ENCODE measurements at regions not wholly inside any gene's neighbourhood (a gene's known extent, or its start where the extent isn't known, plus 50 kb on each side); places are given as distances from the start of the nearest gene placed in this dataset.
"Not testable (repeated sequence)": the region's sequence is repeated elsewhere in the genome, so short reads cannot be mapped to it uniquely, and the experiment has no call there.

DNA sequence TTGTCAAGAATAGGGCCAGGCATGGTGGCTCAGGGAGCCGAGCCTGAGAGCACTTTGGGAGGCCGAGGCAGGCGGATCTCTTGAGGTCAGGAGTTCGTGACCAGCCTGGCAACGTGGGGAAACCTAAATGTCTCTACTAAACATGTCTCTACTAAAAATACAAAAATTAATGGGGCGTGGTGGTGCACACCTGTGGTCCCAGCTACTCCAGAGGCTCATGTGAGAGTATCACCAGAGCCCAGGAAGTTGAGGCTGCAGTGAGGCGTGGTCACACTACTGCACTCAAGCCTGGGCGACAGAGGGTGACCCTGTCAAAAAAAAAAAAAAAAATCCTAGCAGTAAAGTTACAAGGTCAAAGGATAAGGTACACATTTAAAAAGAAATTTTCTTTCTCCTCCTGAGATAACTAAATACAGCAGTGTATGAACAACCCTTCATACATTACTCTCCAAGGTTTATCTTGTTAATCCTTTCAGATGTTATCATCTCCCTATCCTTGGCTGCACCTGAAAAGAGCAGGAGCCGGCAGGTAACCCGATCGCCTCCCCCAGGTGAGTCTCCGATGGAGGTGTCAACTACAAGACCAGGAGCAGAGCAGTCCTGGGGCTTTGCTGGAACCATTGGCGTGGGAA lies 122.3 kb downstream of the GOSR1 start:
- Mint-ChIP-seq H3K9me3 (ENCODE audit: unreplicated experiment) (no peaks in the 10 kb centered on the region), H3K36me3 (ENCODE audit: unreplicated experiment) (no peaks in the 10 kb centered on the region), H3K27me3 (ENCODE audit: unreplicated experiment) (no peaks in the 10 kb centered on the region), H3K4me3 (ENCODE audit: unreplicated experiment) (peak overlapping the region; percentile 98), H3K27ac (ENCODE audit: unreplicated experiment) (peak overlapping the region; percentile 88), H3K4me1 (ENCODE audit: unreplicated experiment) (peaks cover 26% of the 10 kb centered on the region)
- TF ChIP-seq, protein P1, sequence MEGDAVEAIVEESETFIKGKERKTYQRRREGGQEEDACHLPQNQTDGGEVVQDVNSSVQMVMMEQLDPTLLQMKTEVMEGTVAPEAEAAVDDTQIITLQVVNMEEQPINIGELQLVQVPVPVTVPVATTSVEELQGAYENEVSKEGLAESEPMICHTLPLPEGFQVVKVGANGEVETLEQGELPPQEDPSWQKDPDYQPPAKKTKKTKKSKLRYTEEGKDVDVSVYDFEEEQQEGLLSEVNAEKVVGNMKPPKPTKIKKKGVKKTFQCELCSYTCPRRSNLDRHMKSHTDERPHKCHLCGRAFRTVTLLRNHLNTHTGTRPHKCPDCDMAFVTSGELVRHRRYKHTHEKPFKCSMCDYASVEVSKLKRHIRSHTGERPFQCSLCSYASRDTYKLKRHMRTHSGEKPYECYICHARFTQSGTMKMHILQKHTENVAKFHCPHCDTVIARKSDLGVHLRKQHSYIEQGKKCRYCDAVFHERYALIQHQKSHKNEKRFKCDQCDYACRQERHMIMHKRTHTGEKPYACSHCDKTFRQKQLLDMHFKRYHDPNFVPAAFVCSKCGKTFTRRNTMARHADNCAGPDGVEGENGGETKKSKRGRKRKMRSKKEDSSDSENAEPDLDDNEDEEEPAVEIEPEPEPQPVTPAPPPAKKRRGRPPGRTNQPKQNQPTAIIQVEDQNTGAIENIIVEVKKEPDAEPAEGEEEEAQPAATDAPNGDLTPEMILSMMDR (IDR thresholded peaks at IDR 0.05): no peak
- DNase-seq (ENCODE audit: extremely low spot score, unreplicated experiment): no peak

DNA sequence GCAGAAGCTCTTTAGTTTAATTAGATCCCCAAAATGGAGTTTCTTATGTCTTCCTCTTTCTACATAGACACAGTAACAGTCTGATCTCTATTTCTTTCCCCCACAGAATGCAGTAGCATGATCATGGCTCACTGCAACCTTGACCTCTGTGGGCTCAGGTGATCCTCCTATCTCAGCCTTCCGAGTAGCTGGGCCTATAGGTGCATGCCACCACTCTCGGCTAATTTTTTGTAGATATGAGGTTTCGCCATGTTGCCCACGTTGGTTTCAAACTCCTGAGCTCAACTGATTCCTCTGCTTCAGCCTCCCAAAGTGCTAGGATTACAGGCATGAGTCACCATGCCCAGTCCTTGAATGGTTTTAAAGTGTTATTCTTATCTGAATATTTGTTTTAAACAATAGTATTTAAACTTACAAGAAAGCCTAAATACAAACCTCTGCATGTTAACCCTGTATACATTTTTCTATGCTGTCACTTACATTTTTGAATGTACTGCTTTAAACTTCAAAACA lies 120.6 kb downstream of the GOSR1 start:
- no peak for DNase-seq (ENCODE audit: extremely low spot score, unreplicated experiment)
- H3K4me3 Mint-ChIP-seq (ENCODE audit: unreplicated experiment): no peak overlapping the region
- no peaks in the 10 kb centered on the region for H3K9me3 Mint-ChIP-seq (ENCODE audit: unreplicated experiment)
- H3K27ac Mint-ChIP-seq (ENCODE audit: unreplicated experiment): no peak overlapping the region
- H3K4me1 Mint-ChIP-seq (ENCODE audit: unreplicated experiment): peaks cover 20% of the 10 kb centered on the region
- TF ChIP-seq, protein P1 (IDR thresholded peaks at IDR 0.05): no peak
- H3K27me3 Mint-ChIP-seq (ENCODE audit: unreplicated experiment): no peaks in the 10 kb centered on the region
- H3K36me3 Mint-ChIP-seq (ENCODE audit: unreplicated experiment): no peaks in the 10 kb centered on the region

DNA sequence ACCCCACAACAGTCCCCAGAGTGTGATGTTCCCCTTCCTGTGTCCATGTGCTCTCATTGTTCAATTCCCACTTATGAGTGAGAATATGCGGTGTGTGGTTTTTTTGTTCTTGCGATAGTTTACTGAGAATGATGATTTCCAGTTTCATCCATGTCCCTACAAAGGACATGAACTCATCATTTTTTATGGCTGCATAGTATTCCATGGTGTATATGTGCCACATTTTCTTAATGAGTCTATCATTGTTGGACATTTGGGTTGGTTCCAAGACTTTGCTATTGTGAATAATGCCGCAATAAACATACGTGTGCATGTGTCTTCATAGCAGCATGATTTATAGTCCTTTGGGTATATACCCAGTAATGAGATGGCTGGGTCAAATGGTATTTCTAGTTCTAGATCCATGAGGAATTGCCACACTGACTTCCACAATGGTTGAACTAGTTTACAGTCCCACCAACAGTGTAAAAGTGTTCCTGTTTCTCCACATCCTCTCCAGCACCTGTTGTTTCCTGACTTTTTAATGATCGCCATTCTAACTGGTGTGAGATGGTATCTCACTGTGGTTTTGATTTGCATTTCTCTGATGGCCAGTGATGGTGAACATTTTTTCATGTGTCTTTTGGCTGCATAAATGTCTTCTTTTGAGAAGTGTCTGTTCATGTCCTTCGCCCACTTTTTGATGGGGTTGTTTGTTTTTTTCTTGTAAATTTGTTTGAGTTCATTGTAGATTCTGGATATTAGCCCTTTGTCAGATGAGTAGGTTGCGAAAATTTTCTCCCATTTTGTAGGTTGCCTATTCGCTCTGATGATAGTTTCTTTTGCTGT lies 120.0 kb downstream of the GOSR1 start:
- not testable (repeated sequence) for H3K4me3 Mint-ChIP-seq (ENCODE audit: unreplicated experiment); DNase-seq (ENCODE audit: extremely low spot score, unreplicated experiment); H3K36me3 Mint-ChIP-seq (ENCODE audit: unreplicated experiment); H3K9me3 Mint-ChIP-seq (ENCODE audit: unreplicated experiment); H3K27ac Mint-ChIP-seq (ENCODE audit: unreplicated experiment); H3K27me3 Mint-ChIP-seq (ENCODE audit: unreplicated experiment)
- peaks cover 14% of the 10 kb centered on the region for H3K4me1 Mint-ChIP-seq (ENCODE audit: unreplicated experiment)

DNA sequence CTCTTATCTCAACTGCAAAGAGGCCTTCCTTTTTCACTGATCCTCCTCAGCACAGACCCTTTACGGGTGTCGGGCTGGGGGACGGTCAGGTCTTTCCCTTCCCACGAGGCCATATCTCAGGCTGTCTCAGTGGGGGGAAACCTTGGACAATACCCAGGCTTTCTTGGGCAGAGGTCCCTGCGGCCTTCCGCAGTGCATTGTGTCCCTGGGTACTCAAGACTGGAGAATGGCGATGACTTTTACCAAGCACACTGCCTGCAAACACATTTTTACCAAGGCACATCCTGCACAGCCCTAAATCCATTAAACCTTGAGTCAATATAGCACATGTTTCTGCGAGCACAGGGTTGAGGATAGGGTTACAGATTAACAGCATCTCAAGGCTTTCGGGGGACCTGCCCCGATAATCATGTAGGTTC lies 117.8 kb downstream of the GOSR1 start:
- H3K9me3 Mint-ChIP-seq (ENCODE audit: unreplicated experiment); DNase-seq (ENCODE audit: extremely low spot score, unreplicated experiment); H3K27ac Mint-ChIP-seq (ENCODE audit: unreplicated experiment); H3K36me3 Mint-ChIP-seq (ENCODE audit: unreplicated experiment); H3K4me3 Mint-ChIP-seq (ENCODE audit: unreplicated experiment); H3K27me3 Mint-ChIP-seq (ENCODE audit: unreplicated experiment): not testable (repeated sequence)
- H3K4me1 Mint-ChIP-seq (ENCODE audit: unreplicated experiment): peaks cover 14% of the 10 kb centered on the region

DNA sequence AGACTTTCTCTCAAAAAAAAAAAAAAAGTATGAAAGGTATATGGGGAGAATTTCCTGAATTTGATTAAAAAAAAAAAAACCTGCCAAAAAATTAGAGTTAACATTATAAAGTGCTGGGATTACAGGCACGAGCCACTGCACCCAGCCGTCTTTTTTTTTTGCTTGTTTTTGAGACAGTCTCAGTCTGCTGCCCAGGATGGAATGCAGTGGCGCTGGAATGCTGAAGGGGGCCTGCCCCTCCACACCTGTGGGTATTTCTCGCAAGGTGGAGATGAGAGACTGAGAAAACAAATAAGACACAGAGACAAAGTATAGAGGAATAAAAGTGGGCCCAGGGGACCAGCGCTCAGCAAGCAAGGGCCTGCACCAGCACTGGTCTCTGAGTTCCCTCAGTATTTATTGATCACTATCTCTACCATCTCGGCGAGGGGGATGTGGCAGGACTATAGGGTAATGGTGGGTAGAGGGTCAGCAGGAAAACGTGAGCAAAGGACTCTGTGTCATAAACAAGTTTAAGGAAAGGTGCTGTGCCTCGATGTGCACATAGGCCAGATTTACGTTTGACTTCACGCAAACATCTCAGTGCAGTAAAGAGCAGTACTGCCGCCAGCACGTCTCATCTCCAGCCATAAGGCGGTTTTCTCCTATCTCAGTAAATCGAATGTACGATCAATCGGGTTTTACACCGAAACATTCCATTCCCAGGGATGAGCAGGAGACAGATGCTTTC lies 117.2 kb downstream of the GOSR1 start:
- no peak overlapping the region for H3K4me3 Mint-ChIP-seq (ENCODE audit: unreplicated experiment)
- H3K36me3 Mint-ChIP-seq (ENCODE audit: unreplicated experiment): no peaks in the 10 kb centered on the region
- no peaks in the 10 kb centered on the region for H3K9me3 Mint-ChIP-seq (ENCODE audit: unreplicated experiment)
- H3K27me3 Mint-ChIP-seq (ENCODE audit: unreplicated experiment): no peaks in the 10 kb centered on the region
- no peak for DNase-seq (ENCODE audit: extremely low spot score, unreplicated experiment)
- no peak overlapping the region for H3K27ac Mint-ChIP-seq (ENCODE audit: unreplicated experiment)
- TF ChIP-seq, protein P1 (IDR thresholded peaks at IDR 0.05): no peak
- peaks cover 8% of the 10 kb centered on the region for H3K4me1 Mint-ChIP-seq (ENCODE audit: unreplicated experiment)

All from osteocyte (in vitro differentiated cells).